SW 1271 (cell line): ENCODE measurements at regions not wholly inside any gene's neighbourhood (a gene's known extent, or its start where the extent isn't known, plus 50 kb on each side); places are given as distances from the start of the nearest gene placed in this dataset.
"Not testable (repeated sequence)": the region's sequence is repeated elsewhere in the genome, so short reads cannot be mapped to it uniquely, and the experiment has no call there.

ENCODE experiments used
- DNase-seq, 2 experiments: peaks; one replicate each; lab custom pipeline; 2025; lab: John Stamatoyannopoulos, UW

- no peak for DNase-seq
Observed at GRCh38 chr10:34058845-34059614, 724.6 kb upstream of the NRP1 start.

- DNase-seq: not testable (repeated sequence)
Observed at GRCh38 chr10:34055410-34055985, 721.0 kb upstream of the NRP1 start.

GRCh38 chr10:34049887-34050286 lies 715.4 kb upstream of the NRP1 start:
- DNase-seq: no peak

- no peak for DNase-seq
Observed at GRCh38 chr10:34049469-34049868, 715.0 kb upstream of the NRP1 start.

- DNase-seq: no peak
Observed at GRCh38 chr10:34047389-34047788, 712.9 kb upstream of the NRP1 start.

- DNase-seq: no peak
Observed at GRCh38 chr10:34046506-34047034, 712.1 kb upstream of the NRP1 start.

- no peak for DNase-seq
Observed at GRCh38 chr10:34045571-34046190, 711.2 kb upstream of the NRP1 start.

- no peak for DNase-seq
Observed at GRCh38 chr10:34041871-34042270, 707.4 kb upstream of the NRP1 start.

GRCh38 chr10:34037499-34037898 lies 703.0 kb upstream of the NRP1 start:
- no peak for DNase-seq

- DNase-seq: not testable (repeated sequence)
Observed at GRCh38 chr10:34035241-34035790, 700.8 kb upstream of the NRP1 start.

- no peak for DNase-seq
Observed at GRCh38 chr10:34033078-34033477, 698.6 kb upstream of the NRP1 start.

- no peak for DNase-seq
Observed at GRCh38 chr10:34032564-34032963, 698.1 kb upstream of the NRP1 start.

GRCh38 chr10:34031400-34031799 lies 696.9 kb upstream of the NRP1 start:
- no peak for DNase-seq

GRCh38 chr10:34029455-34029854 lies 695.0 kb upstream of the NRP1 start:
- no peak for DNase-seq

GRCh38 chr10:34028936-34029335 lies 694.5 kb upstream of the NRP1 start:
- DNase-seq: no peak

- no peak for DNase-seq
Observed at GRCh38 chr10:34024693-34025425, 690.4 kb upstream of the NRP1 start.

- DNase-seq: no peak
Observed at GRCh38 chr10:34024282-34024681, 689.8 kb upstream of the NRP1 start.

GRCh38 chr10:34022195-34022594 lies 687.7 kb upstream of the NRP1 start:
- no peak for DNase-seq

GRCh38 chr10:34018784-34019183 lies 684.3 kb upstream of the NRP1 start:
- DNase-seq: no peak

- DNase-seq: no peak
Observed at GRCh38 chr10:34018129-34018528, 683.7 kb upstream of the NRP1 start.

- DNase-seq: no peak
Observed at GRCh38 chr10:34017281-34017680, 682.8 kb upstream of the NRP1 start.

GRCh38 chr10:34016576-34016975 lies 682.1 kb upstream of the NRP1 start:
- no peak for DNase-seq
